ENCODE measurements at regions not wholly inside any gene's neighbourhood (a gene's known extent, or its start where the extent isn't known, plus 50 kb on each side); places are given as distances from the start of the nearest gene placed in this dataset.
"Not testable (repeated sequence)": the region's sequence is repeated elsewhere in the genome, so short reads cannot be mapped to it uniquely, and the experiment has no call there.

DNA sequence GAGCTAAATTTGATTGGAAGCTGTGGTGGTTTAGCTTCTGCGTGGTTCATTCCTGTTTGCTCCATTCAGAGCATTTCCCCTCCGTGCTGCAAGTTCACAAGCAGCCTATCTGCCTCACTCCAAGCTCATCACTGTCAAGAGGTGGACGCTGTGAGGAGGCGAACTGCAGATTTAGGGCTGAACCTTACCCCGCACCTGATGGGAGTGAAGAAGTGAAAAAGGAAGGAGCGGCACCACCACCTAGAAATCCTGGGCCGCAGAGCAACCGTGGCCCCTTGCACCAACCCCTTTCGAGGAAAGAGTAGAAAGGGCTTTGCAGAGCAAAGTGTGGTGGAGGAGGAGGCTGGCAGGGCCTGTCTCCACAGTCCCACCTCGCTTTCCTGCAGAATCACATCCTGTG, 117.4 kb downstream of the IER5 start:
- DNase-seq = no peak

DNA sequence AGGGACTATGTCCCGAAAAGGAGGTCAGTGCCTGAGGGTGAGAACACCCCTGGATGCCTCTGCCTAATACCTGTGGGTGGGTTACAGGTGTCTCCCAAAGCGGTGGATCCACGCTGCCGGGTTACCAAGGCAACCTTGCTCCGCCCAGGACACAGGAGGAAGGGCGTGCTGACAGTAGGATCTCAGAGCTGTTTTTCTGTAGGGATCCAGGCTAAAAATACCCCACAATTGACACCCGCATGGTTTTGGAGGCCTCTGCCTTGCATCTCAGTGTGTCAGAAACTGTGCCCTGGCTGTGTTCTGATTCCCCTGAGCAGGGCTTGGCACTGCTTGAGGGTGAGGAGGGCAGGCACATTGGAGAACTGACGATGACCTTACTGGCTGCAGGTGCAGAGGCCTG, 118.0 kb downstream of the IER5 start:
- DNase-seq = no peak

DNA sequence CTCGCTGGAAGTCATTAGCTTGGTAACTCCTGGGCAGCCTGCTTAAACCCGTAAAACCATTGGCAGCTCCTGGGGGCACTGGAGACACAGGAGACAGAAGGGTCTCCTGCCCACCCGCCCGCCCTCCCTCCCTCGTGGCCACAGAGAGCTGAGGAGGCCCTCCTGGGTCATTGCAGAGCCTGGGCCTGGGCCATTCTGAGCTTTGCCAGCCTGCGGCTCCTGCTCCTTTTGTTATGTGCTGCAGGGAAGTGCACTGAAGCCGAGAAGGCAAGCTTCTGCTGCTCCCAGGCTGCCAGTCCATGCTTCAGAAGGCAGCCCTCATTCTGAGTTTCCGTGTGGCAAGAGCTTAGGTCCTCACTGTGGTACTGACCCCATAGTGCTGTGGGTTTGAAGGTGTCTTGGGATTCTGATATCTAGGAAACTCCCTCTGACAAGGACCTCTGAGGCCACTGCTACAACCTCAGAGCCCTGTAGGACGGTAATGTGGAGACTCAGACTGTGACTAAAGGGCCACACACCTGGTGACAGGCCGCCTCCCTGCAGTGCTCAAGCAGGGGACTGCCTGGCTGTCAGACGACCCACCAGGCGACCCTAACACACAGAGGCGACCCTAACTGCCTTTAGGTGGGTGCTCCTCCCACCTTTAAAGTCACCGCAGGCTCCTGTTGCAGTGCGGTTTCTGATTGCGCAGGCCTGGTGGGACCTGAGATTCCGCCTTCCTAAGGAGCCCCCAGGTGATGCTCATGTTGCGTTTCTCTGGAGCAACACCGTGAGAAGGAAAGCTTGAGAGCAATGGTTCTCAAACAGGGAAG, 118.7 kb downstream of the IER5 start:
- no peak for DNase-seq

DNA sequence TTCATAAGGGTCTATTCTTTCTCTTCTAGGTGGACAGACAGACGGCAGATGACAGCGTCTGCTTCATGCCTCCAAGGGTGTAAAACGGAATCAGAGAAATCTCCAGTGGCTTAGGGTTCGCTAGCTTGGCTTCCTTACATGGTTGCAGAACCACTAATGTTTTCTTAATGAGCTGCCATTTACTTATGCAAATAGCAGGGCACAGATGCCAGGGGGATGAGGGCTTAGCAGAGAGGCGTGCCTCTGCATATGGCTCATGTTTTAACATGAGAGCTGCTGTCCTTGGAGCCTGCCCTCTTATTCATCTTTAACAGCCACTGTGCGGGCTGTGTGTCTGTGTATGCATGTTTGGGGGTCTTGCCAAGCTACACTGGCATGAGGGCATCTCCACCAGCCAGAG, 119.6 kb downstream of the IER5 start:
- peak; percentile 83 for DNase-seq

DNA sequence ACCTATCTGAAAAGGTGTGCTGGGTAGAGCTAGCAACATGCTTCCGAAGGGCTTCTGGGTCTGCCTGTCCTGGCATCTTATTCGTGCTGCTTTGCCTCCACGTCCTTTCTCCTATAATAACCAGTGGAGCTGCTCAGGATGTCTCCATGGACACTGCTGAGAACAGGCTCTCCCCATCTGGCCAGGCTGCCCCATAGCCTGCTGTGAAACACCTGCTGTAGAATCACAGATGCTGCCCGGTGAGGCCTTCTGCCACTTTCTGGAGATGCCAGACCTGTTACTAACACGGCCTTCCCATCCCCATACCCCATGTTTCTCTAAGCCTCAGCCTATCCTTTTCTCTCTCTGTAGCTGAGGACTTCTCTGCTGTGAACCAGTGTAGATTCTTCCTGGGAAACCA, 120.5 kb downstream of the IER5 start:
- DNase-seq = peak; percentile 34

DNA sequence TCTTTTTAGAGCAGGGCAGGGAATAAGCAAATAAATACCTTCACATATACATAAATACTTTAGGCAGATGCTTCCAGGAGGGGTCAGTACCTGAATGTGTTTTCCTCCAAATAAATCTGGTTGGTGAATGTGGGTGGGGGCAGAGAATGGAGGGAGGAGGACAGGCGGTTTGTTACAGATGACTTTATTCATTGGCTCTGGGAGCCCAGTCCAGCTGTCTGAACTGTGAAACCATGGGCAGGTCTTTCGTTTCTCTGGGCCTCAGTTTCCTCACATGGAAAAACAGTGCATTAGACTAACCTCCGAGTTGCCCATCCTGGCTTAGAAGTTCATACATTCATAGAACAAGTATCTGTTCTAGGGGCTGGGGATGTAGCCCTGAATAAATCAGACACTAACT, 124.6 kb downstream of the IER5 start:
- DNase-seq = no peak

DNA sequence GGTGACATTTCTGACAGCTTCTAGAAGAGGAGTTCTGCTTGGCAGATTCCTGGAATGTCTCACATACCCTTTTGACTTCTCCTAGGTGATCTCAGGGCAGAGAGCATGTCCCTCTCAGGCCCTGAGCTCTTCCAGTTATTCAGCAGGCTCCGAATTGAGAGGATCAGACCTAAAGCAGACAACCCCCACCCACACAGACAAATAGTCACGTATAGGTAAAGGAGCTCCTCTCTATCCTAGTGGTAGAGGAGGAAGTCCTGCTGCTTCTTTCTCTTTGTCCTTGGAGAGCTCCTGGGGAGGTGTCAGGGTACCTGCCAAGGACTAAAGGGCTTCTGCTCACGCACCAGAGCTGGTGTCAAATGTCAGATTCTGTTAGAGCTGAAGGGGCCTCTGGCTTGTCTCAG, 128.1 kb downstream of the IER5 start:
- DNase-seq = no peak

DNA sequence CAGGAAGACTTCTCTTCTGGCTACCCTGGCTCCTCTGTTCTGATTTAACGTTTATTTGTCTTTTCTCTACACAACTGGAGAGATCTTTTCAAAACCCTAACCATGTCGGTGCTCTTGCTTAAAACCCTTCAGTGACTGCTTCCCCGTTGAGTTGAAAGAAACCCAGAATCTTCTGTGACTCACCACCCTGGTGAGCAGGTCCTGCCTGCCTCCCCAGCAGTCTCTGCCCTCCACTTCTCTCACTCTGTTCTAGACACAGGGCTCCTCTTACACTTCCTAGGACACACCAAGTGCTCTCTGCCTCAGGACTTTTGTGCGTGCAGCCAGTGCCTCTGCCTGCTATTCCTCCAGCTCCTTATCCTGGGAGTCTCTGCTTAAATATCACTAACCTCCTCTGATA, 131.4 kb downstream of the IER5 start:
- DNase-seq = no peak

DNA sequence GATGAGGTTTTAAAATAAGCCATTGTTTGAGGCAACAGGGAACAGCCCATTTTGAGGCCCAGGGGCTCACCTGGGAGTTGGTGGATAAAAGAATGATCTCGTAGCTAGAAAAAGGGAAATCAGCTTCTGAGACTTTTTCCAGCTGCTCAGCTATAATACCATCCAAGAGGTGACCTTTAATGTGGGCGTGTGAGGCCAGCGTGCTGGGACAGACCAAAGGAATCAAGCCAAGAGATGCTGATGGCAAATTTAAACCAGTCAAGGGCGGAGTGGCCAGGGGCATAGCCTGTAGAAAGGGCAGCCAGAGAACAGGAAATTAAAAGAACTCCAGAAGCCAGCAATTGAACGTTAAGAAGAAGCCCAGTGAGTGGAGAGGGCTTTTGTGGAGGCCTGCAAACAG, 132.6 kb downstream of the IER5 start:
- no peak for DNase-seq

DNA sequence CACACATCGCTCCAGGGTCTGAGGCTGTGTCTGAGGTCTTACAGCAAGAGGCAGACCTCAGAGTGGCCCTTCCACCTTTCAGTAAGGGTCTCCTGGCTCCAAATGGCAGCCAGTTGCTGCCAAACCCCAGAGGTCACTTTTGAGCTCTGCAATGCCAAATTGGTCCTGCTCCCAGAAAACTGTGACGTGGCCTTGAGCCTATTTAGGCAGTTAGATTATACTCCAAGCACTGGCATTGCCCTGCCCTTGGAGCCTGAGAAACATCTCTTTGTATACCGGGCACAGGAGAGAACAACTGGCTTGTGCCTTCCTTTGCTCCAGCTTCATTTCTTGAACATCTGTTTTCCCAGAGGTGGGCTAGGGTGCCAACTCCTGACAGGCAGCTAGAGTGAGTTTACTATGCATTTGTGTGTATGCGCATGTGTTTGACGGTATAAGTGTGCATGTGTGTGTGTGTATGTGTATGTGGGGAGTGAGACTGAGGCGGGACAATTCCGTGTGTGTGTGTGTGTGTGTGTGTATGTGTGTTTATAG, 134.5 kb downstream of the IER5 start:
- no peak for DNase-seq

DNA sequence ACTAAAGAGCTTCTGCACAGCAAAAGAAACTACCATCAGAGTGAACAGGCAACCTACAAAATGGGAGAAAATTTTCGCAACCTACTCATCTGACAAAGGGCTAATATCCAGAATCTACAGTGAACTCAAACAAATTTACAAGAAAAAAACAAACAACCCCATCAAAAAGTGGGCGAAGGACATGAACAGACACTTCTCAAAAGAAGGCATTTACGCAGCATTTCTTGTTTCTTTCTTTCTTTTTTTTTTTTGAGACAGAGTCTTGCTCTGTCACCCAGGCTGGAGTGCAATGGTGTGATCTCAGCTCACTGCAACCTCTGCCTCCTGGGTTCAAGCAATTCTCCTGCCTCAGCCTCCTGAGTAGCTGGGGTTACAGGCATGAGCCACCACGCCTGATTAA, 138.2 kb downstream of the IER5 start:
- DNase-seq = not testable (repeated sequence)

DNA sequence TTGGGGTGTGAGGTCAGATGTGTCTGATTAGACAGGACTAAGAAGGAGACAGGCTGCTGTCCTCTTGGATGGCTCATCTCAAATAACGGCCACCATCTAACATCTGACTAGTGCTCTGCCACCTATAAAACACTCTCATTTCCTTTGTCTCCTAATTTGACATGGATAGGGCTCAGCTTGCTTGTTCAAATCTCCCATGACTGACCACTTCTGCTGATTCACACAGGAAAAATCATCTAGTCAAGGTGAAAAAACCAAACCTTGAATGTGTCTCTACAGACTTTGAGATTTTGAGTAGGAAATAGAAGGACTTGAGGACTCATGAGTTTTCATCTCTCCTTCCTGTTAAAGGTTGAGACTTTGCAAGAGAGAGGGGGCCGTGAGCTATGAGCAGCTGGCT, 150.6 kb downstream of the IER5 start:
- DNase-seq = no peak

DNA sequence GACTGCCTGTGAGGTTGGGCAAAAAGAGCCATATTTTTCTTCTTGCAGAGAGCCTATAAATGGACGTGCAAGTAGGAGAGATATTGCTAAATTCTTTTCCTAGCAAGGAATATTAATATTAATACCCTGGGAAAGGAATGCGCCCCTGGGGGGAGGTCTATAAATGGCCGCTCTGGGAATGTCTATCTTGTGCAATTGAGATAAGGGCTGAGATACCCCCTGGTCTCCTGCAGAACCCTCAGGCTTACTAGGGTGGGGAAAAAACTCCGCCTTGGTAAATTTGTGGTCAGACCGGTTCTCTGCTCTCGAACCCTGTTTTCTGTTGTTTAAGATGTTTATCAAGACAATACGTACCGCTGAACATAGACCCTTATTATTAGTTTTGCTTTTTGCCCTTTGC, 157.8 kb downstream of the IER5 start:
- not testable (repeated sequence) for DNase-seq

DNA sequence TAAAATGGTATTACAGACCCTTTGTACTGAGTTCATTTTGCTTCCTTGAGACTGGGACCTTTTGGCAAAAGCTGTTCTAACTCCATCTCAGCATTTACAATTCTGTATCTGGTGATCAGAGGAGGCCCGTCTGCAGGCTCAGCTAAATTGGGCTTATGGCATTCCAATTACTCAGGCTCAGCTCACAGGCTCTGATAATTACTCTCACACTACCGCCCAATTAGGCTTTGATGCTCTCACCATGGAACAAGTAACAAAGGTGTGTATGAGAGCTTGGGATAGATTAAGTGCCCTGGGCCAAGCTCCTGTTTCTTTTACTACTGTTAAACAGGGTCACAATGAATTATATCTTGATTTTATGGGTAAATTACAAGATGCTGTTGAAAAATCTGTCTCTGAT, 159.9 kb downstream of the IER5 start:
- peak; percentile 6 for DNase-seq

DNA sequence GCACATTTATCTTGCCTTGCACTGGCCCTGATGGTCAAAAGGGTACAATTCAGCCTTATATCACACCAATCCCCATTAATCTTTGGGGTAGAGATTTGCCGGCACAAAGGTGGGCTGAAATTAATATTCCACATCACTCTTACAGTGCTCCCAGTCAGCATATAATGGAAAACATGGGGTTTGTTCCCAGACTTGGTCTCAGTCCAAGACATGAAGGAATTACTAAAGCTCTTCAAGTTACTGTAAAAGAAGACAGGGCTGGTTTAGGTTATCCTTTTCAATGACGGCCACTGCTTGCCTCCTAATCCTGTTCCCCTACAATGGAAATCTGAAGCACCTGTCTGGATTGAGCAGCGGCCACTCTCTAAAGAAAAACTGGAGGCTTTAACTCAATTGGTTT, 160.7 kb downstream of the IER5 start:
- no peak for DNase-seq

DNA sequence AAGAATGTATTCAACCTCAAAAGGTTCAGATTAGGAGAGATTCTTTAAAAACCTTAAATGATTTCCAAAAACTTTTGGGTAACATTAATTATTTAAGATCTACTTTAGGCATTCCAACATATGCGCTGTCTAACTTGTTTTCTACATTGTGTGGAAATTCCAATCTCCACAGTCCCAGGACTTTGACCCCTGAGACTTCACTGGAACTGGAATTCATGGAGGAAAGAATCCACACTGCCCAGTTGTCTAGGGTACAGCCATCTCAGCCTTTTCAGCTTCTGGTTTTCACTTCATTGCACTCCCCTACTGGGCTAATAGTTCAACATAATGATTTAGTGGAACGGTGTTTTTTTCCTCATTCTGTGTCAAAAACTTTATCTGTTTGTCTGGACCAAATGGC, 161.5 kb downstream of the IER5 start:
- DNase-seq = no peak

DNA sequence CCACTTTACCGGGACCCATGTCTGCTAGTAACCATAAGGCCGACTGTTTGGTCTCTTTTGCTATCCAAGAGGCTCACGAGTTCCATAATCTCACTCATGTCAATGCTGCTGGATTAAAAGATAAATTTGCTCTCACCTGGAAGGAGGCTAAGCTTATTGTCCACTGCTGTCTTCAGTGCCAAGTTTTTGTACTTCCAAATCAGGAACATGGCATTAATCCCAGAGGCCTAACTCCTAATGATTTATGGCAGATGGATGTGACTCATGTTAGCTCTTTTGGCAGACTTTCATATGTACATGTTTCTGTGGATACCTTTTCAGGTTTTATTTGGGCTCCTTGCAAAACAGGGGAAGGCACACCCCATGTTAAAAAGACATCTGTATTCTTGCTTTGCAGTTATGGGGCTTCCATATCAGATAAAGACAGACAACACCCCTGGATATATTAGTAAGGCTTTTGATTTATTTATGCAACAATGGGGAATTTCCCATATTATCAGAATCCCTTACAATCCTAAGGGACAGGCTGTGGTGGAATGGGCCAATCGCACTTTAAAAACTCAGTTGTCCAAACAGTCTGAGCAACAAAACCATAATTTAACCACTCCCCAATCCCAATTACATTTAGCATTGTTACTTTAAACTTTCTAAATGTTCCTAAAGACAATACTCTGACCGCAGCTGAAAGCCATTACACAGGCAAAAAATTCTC, 162.7 kb downstream of the IER5 start:
- DNase-seq = peak; percentile 47

DNA sequence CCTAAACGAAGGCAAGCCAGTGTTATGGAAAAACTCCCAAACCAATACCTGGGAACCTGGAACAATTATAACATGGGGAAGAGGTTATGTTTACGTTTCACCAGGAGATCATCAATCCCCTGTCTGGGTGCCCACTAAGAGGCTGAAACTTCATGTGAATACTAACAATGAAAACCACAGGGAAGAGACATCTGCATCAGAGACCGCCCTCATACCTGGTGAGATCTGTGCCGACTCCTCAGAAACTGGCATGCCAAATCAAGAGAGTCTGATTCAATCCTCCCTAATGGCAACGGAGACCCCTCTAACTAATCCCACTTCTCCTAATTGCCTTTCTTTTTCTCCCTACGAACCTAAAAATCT, 163.2 kb downstream of the IER5 start:
- DNase-seq = no peak

DNA sequence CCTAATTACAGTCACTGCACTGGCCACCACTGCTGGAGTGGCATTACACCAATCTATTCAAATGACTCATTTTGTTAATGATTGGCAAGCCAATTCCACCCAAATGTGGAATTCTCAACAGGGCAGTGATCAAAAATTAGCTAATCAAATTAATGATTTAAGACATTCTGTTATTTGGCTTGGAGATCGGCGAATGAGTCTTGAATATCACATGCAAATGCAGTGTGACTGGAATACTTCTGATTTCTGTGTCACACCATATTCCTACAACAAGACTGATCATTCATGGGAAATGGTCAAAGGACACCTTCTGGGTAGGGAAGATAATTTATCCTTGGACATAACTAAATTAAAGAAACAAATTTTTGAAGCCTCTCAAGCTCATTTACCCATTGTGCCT, 165.1 kb downstream of the IER5 start:
- not testable (repeated sequence) for DNase-seq

DNA sequence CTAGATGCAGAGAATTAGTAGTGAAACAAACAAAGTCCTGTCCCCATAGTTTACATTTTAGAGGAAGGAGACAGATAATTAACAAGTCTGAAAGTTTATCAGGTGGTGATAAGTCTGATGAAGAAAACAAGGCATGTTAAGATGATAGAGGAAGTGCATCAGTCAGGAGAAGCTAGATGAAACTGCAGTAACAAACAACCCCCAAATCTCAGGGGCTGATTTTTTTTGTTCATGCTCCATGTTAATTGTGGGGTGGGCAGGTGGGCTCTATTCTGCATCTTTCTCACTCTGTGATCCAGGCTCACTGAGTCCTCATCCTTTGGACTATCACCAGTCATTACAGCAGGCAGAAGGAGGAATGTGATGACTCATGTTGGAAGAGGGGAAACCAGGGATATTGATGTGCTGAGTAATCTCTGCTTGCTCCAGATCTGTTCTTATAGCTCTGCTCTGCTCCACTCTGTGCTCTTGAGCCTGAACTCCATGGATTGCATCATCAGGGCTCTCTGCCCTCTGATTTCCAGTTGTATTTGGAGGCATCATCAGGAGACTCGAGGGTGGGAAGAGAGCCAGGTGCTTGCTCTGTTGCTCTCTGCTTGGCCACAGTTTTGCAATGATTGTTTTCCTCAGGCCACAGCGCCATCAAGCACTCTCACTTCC, 166.9 kb downstream of the IER5 start:
- DNase-seq = no peak

DNA sequence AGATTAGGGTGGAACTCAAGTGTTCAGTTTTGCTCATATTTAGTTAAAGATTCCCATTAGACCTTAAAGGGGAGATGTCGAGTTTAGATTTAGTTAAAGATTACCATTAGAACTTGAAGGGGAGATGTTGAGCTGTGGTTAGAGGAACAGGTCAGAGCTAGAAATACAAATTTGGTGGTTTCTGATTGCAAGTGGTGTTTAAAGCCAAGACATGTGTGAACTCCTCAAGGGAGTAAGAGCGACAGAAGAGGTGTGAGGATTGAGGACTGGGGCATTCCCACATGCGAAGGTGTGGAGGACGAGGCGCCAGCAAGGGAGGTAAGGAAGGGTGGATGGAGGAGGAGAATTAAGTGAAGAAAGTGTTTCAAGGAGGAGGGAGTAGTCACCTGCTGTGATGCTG, 168.6 kb downstream of the IER5 start:
- no peak for DNase-seq

DNA sequence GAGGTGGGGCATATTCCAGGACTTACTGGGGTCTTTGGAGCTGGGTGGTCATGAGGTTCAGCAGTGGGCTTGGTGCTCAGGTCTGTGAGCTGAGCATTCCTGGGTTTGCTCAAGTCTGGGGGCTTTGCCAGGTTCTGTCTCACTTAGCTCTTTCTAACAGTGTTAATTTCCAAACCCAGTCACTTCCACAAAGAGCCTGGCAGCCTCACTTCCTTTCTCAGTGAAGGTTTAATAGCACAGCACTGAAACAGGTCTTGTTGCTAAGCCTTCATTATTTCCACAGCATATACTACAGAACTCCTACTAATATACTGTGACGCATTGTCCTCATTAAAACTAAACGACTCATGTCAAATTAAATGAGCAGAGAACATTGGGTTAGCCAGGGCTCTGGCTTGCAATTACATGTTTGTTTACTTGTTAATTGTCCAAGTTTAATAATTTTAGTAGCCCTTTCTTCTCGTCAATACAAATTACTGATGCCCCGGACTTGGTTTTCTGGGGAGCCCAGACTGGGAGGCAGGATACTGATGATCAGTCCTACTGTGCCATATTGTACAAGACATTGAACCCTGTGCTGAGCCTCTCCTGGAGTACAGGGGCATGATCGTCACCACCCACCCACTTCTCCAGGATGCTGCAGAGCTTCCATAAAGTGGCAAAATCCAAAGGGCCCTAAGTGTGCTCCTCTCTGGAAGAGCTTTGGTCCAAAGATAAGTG, 170.7 kb downstream of the IER5 start:
- DNase-seq = no peak

DNA sequence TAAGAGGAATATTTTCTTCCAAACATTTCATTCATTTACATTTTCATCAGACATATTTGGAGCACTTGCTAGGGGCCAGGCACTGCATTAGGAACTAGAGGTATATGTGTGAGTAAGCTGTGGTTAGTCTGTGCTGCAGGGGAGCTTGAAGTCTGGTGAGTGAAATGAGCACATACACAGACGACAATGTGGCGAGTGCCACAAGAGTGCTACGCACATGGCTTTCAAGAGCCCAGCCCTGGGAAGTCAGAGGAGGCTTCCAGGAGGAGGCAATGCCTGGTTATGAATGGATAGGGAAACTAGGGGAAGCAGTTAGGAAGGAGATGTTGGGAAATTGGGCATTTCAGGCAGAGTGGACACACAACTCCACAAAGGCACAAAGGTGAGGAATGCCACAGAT, 171.8 kb downstream of the IER5 start:
- no peak for DNase-seq

Data from NCI-H1694 (cell line).